Left ventricle myocardium inferior (tissue), 1 donor: ENCODE measurements at regions not wholly inside any gene's neighbourhood (a gene's known extent, or its start where the extent isn't known, plus 50 kb on each side); places are given as distances from the start of the nearest gene placed in this dataset.

Experiments
- DNase-seq: peaks from one replicate; pipeline ENCODE4 v3.0.0-alpha.2; 2020
- H3K27ac ChIP-seq: fragments of 200-600 bp; replicated peaks from 2 replicates; pipeline ENCODE4 v1.8.0; 2021
- H3K27me3 ChIP-seq: fragments of 200-600 bp; 2 replicates; pipeline ENCODE4 v1.8.0; 2021; ENCODE audit warnings: low read depth
- H3K36me3 ChIP-seq: fragments of 200-600 bp; 2 replicates; pipeline ENCODE4 v1.8.0; 2021
- H3K4me1 ChIP-seq: fragments of 200-600 bp; 2 replicates; pipeline ENCODE4 v1.8.0; 2021
- H3K4me3 ChIP-seq: fragments of 200-600 bp; 2 replicates; pipeline ENCODE4 v1.8.0; 2021; ENCODE audit warnings: mild to moderate bottlenecking, moderate library complexity
- H3K9me3 ChIP-seq: fragments of 200-600 bp; replicated peaks from 2 replicates; pipeline ENCODE4 v1.8.0; 2021
- CTCF ChIP-seq: fragments of 200-600 bp; IDR thresholded peaks from 2 replicates; pipeline ENCODE4 v1.8.0; 2021; ENCODE audit warnings: antibody characterized with exemption, mild to moderate bottlenecking, borderline replicate concordance
- intact Hi-C: fragments of 100-400 bp; cut with micrococcal nuclease; formaldehyde crosslinking; loops from one replicate; pipeline ENCODE4 v1.11.0; 2022
- donor health status: DM: no; HTN: yes; CAD: no; lungs with severe emphysema.

- Histone ChIP-seq H3K36me3 (no peaks in the 10 kb centered on the region), H3K4me1 (no peaks in the 10 kb centered on the region), H3K27ac (no peak overlapping the region), H3K9me3 (no peaks in the 10 kb centered on the region), H3K4me3 (no peak overlapping the region), H3K27me3 (peaks cover 15% of the 10 kb centered on the region)
- intact Hi-C loops: no loop called here
- DNase-seq: no peak
- TF ChIP-seq CTCF: no peak
Observed at GRCh38 chr16:17977260-17977659, 359.3 kb downstream of the NPIPA8 start.

GRCh38 chr16:17972460-17972943, 364.0 kb downstream of the NPIPA8 start:
- H3K27ac ChIP-seq: no peak overlapping the region
- H3K36me3 ChIP-seq: no peaks in the 10 kb centered on the region

GRCh38 chr16:17970816-17971331, 365.7 kb downstream of the NPIPA8 start:
- no peak overlapping the region for H3K4me3 ChIP-seq
- intact Hi-C loops: no loop called here
- no peak for TF ChIP-seq CTCF
- H3K36me3 ChIP-seq: no peaks in the 10 kb centered on the region
- no peak overlapping the region for H3K27ac ChIP-seq
- H3K9me3 ChIP-seq: no peaks in the 10 kb centered on the region
- peaks cover 32% of the 10 kb centered on the region for H3K27me3 ChIP-seq
- no peak for DNase-seq
- no peaks in the 10 kb centered on the region for H3K4me1 ChIP-seq

More at GRCh38 chr16:17972460-17972943, 364.0 kb downstream of the NPIPA8 start:
- H3K4me3 ChIP-seq: no peak overlapping the region
- peaks cover 40% of the 10 kb centered on the region for H3K27me3 ChIP-seq
- intact Hi-C loops: no loop called here
- DNase-seq: no peak
- TF ChIP-seq CTCF: no peak
- H3K9me3 ChIP-seq: no peaks in the 10 kb centered on the region
- H3K4me1 ChIP-seq: no peaks in the 10 kb centered on the region

- no peak for DNase-seq
- peaks cover 32% of the 10 kb centered on the region for H3K27me3 ChIP-seq
- intact Hi-C loops: no loop called here
- H3K4me1 ChIP-seq: no peaks in the 10 kb centered on the region
- H3K36me3 ChIP-seq: no peaks in the 10 kb centered on the region
- no peak for TF ChIP-seq CTCF
- H3K4me3 ChIP-seq: no peak overlapping the region
- H3K9me3 ChIP-seq: no peaks in the 10 kb centered on the region
- H3K27ac ChIP-seq: no peak overlapping the region
Observed at GRCh38 chr16:17970157-17970765, 366.3 kb downstream of the NPIPA8 start.

GRCh38 chr16:17965133-17965900, 371.2 kb downstream of the NPIPA8 start:
- Histone ChIP-seq H3K9me3 (peaks cover 2% of the 10 kb centered on the region), H3K27me3 (peaks cover 9% of the 10 kb centered on the region), H3K4me1 (no peaks in the 10 kb centered on the region), H3K27ac (no peak overlapping the region), H3K4me3 (no peak overlapping the region), H3K36me3 (no peaks in the 10 kb centered on the region)
- DNase-seq: no peak
- TF ChIP-seq CTCF: no peak
- intact Hi-C loops: no loop called here
